Ovary (tissue), 3 donors: ENCODE measurements at regions not wholly inside any gene's neighbourhood (a gene's known extent, or its start where the extent isn't known, plus 50 kb on each side); places are given as distances from the start of the nearest gene placed in this dataset.

Source experiments
- POLR2A ChIP-seq: fragments of 450-650 bp; IDR thresholded peaks from one replicate; pipeline ENCODE4 v1.6.1; 2017; ENCODE audit warnings: antibody characterized with exemption, mild to moderate bottlenecking, moderate library complexity
- TF ChIP-seq, protein P1 (sequence below), 3 donors: fragments of 450-650 bp in 2 of 3; fragments of 200-600 bp in 1 of 3; IDR thresholded peaks; one replicate each; pipeline versions ENCODE4 v1.5.1 to v1.8.0; 2016 to 2022; ENCODE audit warnings: antibody characterized with exemption in 3 of 3, mild to moderate bottlenecking in 1 of 3
- donor health status: DM: no; HTN: no; CAD: no.

- TF ChIP-seq, protein P1, sequence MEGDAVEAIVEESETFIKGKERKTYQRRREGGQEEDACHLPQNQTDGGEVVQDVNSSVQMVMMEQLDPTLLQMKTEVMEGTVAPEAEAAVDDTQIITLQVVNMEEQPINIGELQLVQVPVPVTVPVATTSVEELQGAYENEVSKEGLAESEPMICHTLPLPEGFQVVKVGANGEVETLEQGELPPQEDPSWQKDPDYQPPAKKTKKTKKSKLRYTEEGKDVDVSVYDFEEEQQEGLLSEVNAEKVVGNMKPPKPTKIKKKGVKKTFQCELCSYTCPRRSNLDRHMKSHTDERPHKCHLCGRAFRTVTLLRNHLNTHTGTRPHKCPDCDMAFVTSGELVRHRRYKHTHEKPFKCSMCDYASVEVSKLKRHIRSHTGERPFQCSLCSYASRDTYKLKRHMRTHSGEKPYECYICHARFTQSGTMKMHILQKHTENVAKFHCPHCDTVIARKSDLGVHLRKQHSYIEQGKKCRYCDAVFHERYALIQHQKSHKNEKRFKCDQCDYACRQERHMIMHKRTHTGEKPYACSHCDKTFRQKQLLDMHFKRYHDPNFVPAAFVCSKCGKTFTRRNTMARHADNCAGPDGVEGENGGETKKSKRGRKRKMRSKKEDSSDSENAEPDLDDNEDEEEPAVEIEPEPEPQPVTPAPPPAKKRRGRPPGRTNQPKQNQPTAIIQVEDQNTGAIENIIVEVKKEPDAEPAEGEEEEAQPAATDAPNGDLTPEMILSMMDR (IDR thresholded peaks at IDR 0.05): no peak
- TF ChIP-seq POLR2A: no peak
These were observed 655.7 kb upstream of the MAP3K7 start for GRCh38 chr6:91242614-91242949.
